GM19240 (cell line): ENCODE measurements at regions not wholly inside any gene's neighbourhood (a gene's known extent, or its start where the extent isn't known, plus 50 kb on each side); places are given as distances from the start of the nearest gene placed in this dataset.

Experiments used
- DNase-seq: peaks from one replicate; pipeline ENCODE4 v3.0.0; 2011; ENCODE audit warnings: low spot score; ENCODE audit not compliant: insufficient read length

DNA sequence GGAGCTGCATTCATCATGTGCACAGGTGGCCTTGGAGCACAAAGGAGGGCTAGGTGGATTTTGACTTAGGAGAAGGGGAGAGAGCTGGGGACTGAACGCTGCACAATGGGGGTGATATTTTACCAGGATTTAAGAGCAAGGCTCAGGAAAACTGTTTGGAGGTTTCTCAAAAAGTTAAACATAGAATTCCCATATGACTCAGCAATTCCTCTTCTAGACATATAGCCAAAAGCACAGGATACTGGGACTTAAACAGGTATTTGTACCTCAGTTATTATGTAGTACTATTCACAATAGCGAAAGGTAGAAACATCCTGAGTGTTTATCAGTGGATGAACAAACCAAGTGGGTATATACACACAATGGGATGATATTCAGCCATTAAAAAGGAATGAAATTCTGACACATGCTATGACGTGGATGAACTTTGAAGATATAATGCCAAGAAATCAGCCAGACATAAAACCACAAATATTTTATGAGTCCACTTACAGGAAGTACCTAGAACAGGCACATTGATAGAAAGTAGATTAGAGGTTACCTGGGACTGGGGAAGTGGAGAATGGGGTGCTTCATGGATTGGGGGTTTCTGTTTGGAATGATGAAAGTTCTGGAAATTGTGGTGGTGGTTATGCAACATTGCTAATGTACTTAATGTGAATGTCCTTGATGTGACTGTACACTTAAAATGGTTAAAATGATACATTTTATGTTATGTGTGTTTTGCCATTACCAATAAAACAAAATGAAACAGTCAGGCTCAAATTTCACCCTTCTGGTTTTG lies 216.9 kb downstream of the HAUS1 start:
- DNase-seq = no peak

DNA sequence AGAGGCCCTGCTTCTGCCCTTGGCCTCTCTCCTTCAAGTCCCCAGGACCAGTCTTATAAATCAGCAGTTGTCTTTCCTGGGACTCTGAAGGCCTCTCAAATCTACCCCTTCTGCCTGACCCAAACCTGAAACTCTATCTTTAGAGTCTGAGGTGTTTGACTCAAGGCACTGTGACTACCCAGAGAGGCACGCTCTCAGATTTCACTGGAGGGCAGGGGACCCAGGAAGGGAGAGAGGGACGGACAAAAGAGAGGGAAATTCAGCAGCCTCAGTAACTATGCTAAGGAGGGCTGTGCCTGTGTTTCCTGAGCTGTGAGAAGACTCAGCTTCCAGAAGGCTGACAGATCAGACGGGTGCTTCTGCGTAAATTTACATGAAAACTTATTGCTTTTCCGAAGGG lies 217.8 kb downstream of the HAUS1 start:
- no peak for DNase-seq

DNA sequence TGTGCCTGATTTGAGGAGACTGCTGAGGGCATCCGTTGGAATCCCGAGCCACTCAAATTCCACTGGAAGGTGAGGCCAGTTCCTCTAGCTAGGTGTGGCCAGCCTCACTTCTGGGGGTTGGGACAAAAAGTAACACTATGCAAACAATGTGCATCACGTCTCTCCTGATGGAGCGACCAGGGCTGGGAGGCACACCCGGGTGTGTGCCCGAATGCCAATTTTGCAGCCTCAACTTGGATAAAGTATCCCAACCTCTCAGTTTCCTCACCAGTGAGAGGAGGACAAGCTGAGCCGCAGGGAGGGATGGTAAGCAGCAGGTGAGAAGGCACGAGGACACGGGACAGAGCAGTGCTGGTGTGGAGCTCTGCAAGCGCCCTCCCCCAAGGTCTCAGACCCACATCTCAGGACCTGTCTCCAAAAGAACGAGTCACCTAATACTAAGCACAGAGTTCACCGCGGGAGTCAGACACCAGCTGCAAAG lies 218.3 kb downstream of the HAUS1 start:
- no peak for DNase-seq

DNA sequence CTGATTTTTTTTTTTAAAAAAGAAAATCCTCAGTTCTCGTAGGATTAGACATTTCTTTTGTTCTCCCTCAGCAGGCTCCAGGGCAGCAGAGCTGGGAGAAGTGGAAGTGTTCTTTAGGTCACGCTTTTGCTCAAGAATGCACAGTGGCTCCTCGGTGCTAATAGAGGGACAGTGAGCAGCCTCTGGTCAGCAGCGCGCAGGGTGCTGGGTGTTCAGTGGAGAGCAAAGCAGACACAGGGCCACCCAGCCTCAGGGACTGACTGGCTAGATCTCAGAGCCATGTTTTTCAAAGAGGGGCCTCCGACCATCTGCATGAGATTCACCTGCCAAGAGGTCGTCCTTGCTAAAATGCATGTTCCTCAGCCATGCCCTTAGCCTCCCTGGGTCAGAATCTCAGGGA lies 218.8 kb downstream of the HAUS1 start:
- no peak for DNase-seq

DNA sequence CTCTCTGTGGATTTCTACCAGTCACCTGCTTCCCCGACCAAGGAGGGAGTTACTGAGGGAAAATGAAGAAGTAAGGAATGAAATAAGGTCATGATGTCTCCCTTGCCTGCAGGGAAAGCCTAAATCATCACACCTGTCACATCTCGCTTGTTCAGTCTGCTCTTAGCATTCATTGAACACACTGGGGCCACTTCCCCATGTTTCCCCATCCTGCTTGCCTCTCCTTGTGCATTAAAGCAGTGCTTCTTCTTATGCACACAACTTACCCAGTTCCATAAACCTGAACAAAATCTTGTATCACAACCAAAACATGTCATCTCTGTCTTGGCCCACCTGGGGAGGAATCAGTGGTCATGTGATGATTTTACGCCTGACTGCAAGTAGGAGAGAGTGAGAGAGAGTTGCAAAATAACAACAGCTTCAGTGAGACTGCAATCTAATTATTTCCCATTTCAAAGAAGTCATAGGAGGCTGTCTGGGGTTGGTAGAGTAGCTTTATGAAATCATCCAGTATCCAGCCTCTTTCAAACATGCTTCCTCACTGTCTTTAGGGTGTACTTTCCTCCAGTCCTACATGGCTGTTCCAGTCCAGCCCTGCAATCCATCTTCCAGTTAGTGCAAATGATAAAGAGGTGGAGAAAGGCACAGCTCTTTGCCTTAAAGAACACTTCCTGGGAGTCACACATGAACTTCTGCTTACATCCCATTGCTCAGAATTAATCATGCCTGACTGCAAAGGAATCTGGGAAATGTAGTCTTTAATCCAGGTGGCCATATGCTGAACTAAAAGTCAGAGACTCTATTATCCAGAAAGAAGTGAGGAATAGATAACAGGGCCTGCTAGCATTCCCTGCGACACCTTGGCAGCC lies 220.1 kb downstream of the HAUS1 start:
- DNase-seq = no peak

DNA sequence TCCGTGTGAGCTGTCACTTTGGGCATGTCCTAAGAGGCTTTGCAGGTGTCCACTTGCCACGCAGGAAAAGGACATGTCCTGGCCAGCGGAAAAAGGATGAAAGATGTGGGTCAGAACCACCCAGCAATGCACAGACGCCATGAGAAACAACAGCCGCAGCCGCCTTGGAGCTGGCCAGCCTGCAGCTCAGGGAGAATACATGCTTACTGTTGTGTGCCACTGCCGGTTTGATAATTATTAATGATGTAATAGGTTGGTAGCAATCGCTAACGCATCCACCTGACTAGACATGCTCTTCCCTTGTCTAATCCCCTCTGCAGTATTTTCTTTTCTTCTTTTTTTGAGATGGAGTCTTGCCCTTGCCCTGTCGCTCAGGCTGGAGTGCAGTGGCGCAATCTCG lies 221.7 kb downstream of the HAUS1 start:
- DNase-seq = no peak

DNA sequence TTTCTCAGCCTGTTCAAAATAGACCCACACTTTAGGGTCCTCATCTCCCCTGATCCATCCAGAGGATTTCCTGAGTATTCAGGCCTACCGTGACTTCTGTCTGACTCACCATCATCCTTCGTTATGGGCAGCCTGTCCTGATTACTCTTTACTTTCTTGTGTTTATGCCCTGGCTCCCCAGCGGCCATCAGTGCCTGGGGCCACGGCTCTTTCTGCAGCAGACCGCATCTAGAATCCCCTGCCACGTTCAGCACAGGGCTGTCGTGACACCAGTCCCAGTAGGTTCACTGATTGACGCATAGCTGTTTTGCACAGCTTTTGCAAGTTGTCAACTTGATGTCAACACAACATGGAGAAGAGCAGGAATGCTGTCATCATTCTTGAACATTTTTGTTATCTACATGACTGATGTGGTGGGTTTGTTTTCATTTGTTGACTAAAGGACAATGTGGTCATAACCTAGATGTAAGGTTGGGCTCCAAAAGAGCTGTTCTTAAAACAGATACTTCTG lies 225.6 kb downstream of the HAUS1 start:
- no peak for DNase-seq

DNA sequence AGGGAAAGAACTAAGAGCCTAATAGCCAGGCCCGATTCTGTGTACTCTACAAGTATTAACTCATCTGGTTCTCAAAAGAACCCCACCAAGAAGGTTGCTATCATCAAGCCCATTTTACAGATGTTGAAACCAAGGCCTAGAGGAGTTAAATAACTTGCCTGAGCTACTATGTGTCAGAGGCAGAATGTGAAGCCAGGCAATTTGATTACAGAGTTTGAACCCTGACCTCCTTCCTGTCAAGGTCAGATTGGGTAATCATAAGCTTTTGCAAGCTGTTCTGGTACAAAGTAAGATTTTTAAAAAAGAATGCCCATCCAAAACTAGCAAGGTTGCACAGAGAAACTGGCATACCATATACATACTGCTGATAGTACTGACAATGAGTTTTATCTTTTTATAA lies 227.1 kb downstream of the HAUS1 start:
- DNase-seq = no peak

DNA sequence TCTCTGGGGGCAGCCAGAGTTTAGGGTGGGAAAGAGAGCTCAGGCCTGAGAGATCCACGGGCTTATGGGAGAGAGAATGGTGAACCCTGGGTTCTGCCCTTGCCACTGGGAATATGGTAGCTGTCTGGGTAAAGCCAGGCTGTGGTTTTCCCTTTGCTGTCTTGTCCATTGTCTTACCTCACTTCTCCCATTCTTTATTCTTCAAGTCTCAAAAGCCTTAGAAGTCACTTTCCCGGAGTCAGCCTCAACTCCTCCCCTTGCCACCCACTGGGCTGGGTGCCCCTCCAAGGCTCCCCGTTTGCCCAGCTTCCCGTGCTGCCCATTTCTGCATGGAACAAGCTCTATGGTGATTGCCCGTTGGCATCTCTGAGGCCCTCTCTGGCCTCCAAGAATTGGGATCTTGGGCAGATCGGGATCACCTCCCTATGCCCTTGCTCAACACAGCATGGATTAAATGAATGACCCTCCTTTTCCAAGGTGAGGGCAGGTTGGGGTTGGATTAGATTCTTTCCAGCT lies 228.2 kb downstream of the HAUS1 start:
- no peak for DNase-seq

DNA sequence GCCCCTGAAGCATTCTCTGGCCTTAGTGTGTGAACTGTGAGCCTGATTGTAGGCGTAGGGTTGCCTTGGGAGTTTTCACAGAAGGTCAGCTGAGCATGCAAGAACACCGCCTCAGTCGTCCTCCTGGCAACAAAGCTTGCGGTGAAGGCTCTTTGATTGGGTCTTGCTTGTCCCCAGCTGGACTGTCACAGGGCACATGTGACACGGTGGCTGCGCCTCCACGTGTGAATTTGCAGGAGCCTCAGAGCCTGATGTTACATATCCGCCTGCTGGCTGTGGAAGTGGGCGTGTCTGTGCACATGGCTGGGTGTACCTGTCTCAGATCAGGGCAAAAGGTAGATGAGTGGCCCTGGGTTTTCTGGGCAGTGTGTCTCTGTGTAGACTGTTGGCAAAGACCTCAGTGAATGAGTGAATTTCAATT lies 228.7 kb downstream of the HAUS1 start:
- no peak for DNase-seq

DNA sequence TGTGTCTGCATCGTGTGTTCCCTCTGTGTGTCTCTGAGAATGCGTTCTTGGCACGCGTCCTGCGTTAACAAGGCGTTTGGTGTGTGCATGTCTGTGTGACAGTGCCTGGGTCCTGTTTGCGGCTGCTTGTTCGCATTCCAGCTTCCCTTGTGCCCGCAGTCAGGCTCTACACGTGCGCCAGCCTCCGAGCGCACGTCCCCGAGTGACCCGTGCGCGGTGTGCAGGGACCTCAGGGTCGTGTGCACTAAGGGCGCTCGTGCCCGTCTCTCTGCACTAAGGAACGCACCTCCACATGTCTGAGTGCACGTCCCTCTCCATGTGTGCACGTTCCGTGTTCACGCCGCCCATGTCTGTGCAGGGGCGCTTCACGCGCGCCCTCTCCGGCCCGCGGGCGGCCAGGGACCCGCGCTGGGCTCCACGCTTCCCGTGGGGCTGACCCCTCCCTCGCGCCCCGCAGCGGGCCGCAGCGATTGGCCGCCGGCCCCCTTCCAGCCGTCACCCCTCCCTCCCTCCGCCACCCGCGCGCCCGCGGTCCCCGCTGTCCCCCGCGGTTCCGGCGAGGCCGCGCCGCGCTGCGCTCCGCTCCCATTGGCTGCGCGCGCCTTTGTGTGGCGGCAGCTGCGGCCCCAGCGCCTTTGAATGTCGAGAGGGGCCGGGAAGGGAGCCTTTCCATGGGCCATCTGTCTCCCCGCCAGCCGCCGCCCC lies 229.4 kb downstream of the HAUS1 start:
- DNase-seq = no peak

DNA sequence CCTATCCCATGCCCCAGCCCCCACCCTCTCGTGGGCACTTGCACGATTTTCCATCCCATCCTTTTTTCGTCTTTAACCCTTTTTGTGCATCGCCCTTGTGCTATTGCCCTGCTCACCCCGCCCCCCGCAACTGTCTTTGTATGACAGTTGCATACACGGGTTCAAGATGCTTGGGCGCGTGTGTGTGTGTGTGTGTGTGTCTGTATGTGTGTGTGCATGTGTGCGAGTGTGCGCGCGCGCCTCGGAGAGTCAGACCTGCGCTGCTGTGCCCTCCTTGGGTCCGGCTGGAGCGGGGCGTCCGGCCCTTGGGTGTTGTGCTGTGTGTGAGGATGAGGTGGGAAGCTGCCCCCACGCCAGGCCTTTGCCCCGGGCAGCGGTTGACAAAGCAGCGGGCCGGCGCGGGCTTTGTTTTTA lies 230.7 kb downstream of the HAUS1 start:
- DNase-seq = no peak

DNA sequence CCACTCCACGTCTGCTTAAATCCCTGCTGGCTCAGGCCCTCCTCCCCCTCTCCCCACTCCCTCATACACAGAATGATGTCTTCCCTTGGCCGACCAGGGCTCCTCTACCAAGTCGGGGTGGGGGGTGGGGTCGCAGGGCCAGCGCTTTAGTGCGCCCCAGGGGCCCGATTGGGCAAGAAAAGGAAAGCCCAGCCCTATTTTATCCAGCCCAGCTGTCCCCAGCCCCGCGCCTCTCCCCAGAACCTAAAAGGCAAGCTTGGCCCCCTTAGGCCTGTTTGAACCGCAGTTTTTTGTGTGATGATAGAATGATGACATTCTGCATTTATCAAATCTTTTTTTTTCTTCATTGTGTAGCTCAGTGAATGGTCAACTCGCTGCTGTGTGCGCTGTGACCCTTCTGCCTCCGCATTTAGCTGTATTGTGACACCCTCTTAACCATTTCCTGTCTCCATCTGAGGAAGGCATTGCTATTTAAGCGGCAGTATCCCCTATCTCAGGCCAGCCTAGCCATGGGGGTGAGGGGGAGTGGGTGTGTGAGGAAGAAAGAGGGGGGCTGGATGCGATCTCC lies 231.4 kb downstream of the HAUS1 start:
- DNase-seq = no peak

DNA sequence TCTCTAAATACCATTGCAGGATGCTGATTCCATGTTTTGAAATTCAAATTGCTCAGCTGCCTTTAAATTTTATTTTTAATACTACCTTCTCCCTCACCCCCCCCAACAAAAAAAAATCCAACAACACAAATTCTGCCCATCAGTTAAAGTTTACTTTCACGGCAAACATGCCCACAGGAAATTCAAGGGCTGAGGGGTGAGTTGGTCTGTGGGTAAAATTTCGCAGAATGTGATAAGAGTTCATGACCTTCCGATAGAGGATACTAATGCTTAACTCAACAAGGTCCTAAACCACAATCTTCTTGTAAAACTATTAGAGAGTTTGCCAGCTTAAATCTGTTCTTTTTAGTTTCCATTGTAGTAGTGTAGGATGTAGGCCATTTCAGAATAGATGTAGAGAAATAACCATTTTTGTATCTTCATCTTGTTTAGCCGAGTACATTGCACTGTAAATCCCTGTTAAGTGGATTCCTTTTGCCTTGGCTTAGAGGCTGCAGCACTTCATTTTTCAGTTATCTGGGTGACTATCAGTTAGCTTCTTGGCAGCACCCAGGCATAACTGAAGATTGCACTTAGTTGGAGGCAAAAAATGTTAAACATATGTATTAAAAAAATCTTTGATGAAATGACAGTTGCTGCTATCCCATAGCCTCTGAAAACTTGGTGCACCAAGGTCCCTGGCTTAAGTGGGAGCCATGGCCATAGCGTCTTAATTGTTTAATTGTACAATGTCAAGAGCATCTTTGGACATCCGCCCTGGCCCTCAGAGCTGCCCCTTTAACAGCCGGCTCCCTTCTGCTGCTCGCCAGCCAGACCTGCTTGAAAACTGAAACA lies 232.3 kb downstream of the HAUS1 start:
- no peak for DNase-seq

DNA sequence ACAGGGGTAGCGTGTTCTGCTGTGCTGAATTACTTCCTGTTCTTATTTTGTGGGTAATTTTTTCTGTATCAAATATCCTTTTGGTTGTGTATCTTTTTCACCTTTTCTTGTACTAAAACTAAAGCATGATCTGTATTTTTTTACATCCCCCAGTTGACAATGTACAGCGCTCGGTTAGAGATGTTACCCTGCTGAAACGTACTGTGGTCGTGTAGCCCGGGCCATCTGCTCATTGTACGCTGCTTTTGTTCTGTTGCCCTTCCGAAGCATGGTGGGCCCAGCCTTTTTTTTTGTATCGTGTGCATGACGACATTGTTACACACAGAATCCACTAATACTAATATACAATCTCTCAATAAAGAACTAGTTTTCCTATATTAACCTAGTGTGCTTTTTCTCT lies 233.1 kb downstream of the HAUS1 start:
- no peak for DNase-seq

DNA sequence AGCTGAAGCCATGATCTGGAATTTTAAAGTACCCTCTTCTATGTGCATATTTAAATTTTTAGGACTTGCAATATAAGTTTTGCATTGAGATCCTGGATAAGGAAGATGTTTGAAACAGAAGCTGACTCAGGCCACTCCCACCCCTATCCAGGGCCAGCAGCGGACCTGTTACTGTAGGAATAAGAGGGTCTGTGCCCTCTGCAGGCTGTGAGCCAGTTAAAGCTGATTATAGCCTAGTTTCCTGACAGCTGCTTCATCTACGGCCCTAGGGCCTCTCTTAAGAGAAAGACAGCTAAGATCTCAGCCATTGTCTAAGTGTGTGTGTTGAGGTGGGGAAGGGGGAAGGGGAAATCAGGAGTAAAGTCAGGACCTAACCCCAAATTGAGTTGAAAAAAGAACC lies 234.0 kb downstream of the HAUS1 start:
- no peak for DNase-seq

DNA sequence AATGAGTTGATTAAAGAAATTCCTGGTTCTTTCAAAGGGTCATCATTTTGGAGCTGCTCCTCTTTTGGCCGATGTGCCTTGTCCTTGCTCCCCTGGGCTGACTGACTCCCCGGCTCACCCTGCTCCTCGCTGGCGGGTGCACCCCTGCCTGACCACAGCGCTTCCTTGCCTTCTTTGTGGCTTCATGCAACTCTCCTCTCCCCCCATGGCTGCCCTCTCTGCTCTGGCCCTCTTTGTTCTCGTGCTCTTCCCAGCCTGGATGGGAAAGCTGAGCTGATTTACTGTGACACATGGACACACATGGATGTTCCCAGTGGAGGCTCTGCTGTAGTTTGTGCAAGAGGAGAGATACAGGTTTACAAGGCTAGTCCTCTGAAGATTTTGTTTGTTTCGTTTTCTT lies 234.6 kb downstream of the HAUS1 start:
- DNase-seq = no peak

DNA sequence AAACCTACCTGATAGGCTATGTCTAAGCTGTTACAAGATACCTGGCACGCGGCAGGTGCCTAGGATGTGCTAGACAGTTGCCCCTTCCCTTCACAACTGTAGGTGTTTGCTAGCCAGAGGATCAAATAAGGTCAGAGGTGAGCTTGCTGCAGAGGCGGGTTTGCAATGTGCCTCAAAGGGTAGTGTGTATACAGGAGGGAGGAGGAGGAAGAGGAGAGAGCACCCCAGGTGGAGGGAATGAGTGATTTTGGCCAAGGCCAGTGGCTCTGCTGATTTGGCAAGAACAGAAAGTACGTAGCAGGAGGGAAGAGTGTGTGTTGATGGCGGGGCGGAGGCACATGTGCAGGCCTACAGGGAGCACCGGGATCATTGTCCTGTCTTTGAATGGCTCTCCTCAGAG lies 236.5 kb downstream of the HAUS1 start:
- DNase-seq = no peak

DNA sequence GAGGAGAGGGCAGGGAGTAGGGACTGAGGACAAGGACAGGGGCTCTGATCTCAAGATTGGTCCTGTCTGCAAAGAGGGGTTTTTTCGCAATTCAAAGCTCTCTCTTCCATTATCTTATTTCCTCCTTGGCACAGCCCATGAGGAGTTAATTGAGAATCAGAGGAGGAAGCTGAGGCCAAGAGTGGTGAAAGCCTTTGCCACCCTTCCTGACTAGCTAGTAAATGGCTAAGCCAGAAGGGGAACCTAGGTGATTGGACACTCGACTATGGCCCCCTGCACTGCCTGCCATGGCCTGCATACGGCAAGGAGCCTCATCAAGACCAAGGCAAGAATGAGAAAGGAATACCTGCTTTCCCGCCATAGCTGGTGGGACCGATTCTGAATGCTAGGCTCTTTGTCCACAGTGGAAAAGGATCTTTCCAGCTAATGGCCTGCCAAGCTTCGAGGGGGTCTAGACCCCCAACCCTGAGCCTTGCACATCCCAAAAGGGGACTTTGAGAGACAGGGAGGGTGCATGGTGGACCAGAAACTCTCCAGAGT lies 237.9 kb downstream of the HAUS1 start:
- DNase-seq = no peak

DNA sequence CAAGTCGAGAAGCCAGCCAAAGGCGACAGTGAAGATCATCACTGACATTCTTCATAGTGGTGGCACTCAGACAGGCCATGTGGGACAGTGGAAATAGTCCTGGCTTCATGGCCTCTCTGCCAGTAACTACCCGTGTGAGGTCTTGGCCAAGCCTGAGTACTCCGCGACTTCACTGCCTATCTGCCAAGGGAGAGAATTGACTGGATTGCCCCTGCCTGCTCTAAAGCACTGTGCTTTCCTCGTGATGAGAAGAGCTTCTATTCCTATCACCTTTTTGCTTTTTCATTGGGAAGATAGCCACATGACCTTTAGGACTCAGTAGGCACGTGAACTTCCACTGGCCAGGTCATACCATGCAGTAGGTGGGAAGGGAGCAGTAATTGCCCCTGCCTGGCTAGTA lies 239.3 kb downstream of the HAUS1 start:
- DNase-seq = no peak
